Renal pelvis (tissue), 1 donor: ENCODE measurements at regions not wholly inside any gene's neighbourhood (a gene's known extent, or its start where the extent isn't known, plus 50 kb on each side); places are given as distances from the start of the nearest gene placed in this dataset.
A peak's percentile ranks its signal among the peaks of the same experiment; 100 is the strongest.

Source experiments
- DNase-seq: peaks from one replicate; pipeline ENCODE4 v3.0.0-alpha.2; 2013

GRCh38 chr15:81481346-81481745, 107.3 kb upstream of the TMC3 start:
- no peak for DNase-seq

- peak; percentile 66 for DNase-seq
Measured at GRCh38 chr15:81480645-81481053, 106.6 kb upstream of the TMC3 start.

GRCh38 chr15:81478354-81478753, 104.3 kb upstream of the TMC3 start:
- DNase-seq, result no peak

GRCh38 chr15:81475926-81476325, 101.9 kb upstream of the TMC3 start:
- DNase-seq, result no peak

GRCh38 chr15:81475471-81475870, 101.5 kb upstream of the TMC3 start:
- no peak for DNase-seq

- DNase-seq, result no peak
Measured at GRCh38 chr15:81473946-81474345, 99.9 kb upstream of the TMC3 start.

GRCh38 chr15:81473177-81473576, 99.2 kb upstream of the TMC3 start:
- DNase-seq, result no peak

GRCh38 chr15:81471151-81471550, 97.1 kb upstream of the TMC3 start:
- no peak for DNase-seq

GRCh38 chr15:81469154-81469553, 95.1 kb upstream of the TMC3 start:
- no peak for DNase-seq

GRCh38 chr15:81466741-81467140, 92.7 kb upstream of the TMC3 start:
- no peak for DNase-seq

- no peak for DNase-seq
Measured at GRCh38 chr15:81454024-81454423, 80.0 kb upstream of the TMC3 start.

GRCh38 chr15:81450721-81451120, 76.7 kb upstream of the TMC3 start:
- no peak for DNase-seq

- no peak for DNase-seq
Measured at GRCh38 chr15:81449836-81450474, 75.9 kb upstream of the TMC3 start.

GRCh38 chr15:81443040-81443820, 69.2 kb upstream of the TMC3 start:
- no peak for DNase-seq

- no peak for DNase-seq
Measured at GRCh38 chr15:81442454-81442853, 68.4 kb upstream of the TMC3 start.

GRCh38 chr15:81434851-81435250, 60.8 kb upstream of the TMC3 start:
- DNase-seq, result no peak

- no peak for DNase-seq
Measured at GRCh38 chr15:81433462-81433861, 59.4 kb upstream of the TMC3 start.

- no peak for DNase-seq
Measured at GRCh38 chr15:81432179-81432578, 58.2 kb upstream of the TMC3 start.

- no peak for DNase-seq
Measured at GRCh38 chr15:81427176-81427575, 53.2 kb upstream of the TMC3 start.

GRCh38 chr15:81425905-81426304, 51.9 kb upstream of the TMC3 start:
- DNase-seq, result no peak
